GM19397 (cell line): ENCODE measurements at regions not wholly inside any gene's neighbourhood (a gene's known extent, or its start where the extent isn't known, plus 50 kb on each side); places are given as distances from the start of the nearest gene placed in this dataset.
"Not testable (repeated sequence)": the region's sequence is repeated elsewhere in the genome, so short reads cannot be mapped to it uniquely, and the experiment has no call there.

Experiments
- ATAC-seq: cut with Tn5 transposase; IDR thresholded peaks from one replicate; pipeline ENCODE4 v1.9.1; 2021; ENCODE audit warnings: mild to moderate bottlenecking, moderate library complexity; ENCODE audit not compliant: unreplicated experiment

GRCh38 chr9:66764799-66765493, 135.6 kb upstream of the ZNF658 start:
- ATAC-seq: peak; percentile 99

GRCh38 chr9:66765531-66765930, 135.0 kb upstream of the ZNF658 start:
- ATAC-seq: not testable (repeated sequence)

GRCh38 chr9:66771504-66771903, 129.0 kb upstream of the ZNF658 start:
- ATAC-seq: not testable (repeated sequence)

- ATAC-seq: not testable (repeated sequence)
Observed at GRCh38 chr9:66774618-66775017, 125.9 kb upstream of the ZNF658 start.

- not testable (repeated sequence) for ATAC-seq
Observed at GRCh38 chr9:66779944-66780661, 120.4 kb upstream of the ZNF658 start.

DNA sequence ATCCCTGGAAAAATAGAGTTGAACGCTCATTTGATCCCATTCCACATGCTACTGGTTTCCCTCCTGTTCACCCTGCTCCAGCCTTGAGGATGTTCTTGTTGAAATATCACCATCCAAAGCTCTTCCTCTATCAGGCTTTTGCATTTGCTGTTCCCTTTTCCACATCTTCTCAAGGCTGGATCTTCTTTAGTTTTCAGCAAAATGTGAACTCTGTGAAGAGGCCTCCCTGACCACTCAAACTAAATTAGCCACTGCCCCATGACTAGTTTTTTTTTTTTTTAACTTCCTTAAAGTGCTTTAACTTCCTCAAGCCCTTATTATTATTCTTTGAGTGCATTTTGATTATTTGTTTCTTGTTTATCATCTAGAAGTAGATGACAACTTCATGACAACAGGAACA, 119.3 kb upstream of the ZNF658 start:
- not testable (repeated sequence) for ATAC-seq

GRCh38 chr9:66782010-66782409, 118.5 kb upstream of the ZNF658 start:
- ATAC-seq: not testable (repeated sequence)

- ATAC-seq: not testable (repeated sequence)
Observed at GRCh38 chr9:66785603-66786002, 114.9 kb upstream of the ZNF658 start.

DNA sequence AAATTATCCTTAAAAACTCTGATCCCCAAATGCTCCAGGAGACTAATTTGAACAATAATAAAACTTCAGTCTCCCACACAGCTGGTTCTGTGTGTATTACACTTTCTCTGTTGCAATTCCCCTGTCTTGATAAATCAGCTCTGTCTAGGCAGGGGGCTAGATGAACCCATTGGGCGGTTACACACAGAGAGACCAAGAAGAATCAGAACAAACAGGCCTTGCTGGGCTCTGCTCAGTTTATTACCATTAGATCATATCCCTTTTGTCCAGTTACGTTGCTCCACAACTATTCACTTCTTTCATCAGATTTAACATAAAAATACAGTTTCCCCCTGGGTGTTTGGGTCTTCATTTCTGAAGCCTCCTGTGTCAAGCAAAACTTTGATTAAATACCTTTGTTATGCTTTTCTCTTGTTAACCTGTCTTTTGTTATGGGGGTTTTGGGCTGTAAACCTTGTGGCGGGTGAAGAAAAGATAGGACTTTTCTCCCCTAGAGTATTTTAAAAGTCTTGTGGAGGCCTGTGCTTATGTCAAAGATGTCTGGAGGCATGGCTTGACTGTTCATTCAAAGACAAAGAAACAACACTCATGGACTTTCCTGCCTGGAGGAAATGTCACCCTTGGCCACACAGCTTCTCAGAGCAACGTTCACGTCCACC, 109.3 kb upstream of the ZNF658 start:
- not testable (repeated sequence) for ATAC-seq

GRCh38 chr9:66794769-66795168, 105.8 kb upstream of the ZNF658 start:
- ATAC-seq: not testable (repeated sequence)

DNA sequence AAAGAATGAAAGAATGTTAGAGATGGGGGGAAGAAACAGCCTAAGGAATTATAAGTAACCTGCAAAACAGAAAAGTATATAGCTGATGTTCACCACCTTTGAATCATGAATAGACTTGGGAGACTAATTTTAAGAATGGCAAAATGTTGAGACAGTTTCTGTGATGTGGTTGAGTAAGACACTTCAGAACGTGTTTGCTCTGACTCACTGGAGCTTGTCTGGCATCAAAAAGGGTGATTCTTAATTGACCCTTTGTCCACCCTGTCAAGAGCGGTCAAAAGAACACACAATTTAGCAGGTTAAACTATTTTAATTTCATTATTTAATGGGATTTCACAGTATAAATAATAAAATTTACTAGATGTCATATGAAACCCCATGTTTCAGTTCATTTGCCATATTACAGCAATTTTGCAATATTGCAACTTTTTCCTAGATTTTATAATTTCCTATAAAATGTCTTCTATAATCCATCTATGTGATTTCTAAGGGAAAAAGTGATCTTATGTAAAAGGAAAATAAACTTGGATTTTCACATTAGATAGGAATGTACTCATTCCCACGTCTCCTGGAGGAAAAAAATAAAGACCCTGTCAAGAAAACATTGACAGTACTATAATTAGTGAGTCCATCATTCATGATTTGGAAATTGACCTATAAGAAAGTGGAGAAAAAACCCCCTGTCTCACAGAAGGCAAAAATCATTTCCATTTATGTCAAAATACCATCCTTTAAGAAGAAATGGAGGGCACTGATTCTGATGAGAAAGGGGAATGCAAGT, 104.6 kb upstream of the ZNF658 start:
- ATAC-seq: not testable (repeated sequence)

DNA sequence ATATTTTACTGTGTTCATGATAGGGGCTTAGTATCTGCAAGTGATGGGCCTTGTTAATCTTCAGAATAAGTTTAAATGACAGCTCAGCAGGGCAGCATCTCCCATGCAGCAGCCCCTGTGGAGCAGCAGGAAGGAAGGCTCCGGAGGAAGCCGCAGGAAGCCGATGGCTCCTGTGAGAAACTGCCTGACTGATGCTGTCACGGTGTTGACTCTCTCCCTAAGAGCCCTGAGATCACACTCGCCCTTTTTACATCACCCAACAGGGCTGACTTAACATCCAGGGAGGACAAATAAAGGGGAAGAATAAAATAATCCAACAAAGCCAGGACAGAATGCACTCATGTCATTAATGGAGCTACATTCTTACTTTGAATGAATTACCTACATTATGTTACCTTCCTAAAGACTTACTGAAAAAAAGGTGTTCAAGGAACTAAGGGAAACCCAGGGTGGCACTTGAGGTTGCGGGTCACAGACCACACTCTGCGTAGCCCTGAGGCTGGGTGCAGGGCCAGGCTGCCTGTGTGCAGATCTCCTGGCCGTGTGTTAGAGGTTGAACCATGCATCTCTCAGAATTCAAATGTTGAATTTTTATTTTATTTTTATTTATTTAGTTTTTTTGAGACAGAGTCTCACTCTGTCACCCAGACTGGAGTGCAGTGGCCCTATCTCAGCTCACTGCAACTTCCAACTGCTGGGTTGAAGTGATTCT, 102.5 kb upstream of the ZNF658 start:
- ATAC-seq: not testable (repeated sequence)

DNA sequence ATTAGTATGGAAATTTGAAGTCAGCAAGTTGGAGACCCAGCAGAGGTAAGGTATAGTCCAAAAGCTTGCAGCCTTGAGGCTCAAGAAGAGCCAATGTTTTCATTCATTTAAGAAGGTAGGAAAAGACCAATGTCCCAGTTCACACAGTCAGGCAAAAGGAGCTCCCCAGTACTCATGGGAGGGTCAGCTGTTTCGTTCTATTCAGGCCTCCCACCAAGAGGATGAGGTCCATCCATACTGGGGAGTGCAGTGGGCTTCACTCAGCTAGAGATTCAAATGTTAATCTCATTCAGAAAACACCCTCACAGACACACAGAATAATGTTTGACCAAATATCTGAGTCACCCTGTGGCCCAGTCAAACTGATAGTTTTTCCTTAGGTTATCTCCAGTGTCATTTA, 96.9 kb upstream of the ZNF658 start:
- not testable (repeated sequence) for ATAC-seq

- not testable (repeated sequence) for ATAC-seq
Observed at GRCh38 chr9:66810247-66810646, 90.3 kb upstream of the ZNF658 start.

DNA sequence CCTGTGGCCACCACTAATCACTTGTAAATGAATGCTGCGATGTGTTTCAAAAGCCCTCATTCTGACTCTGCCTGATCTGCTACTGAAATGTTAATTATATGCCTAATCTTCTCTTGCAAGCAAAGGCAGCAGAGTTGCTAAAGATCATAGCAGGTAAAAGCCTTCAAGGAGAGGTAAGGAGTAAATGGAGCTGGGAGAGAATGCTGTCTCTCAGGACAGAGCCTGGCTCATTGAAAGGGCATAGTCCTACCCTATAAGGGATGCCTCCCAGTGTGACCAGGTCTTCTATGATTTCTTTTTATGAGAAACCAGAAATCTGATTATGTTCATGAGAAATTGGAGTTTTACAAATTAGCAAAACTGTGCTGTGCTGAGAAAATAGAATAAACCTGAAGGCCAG, 88.2 kb upstream of the ZNF658 start:
- not testable (repeated sequence) for ATAC-seq

- ATAC-seq: not testable (repeated sequence)
Observed at GRCh38 chr9:66812967-66813366, 87.6 kb upstream of the ZNF658 start.

DNA sequence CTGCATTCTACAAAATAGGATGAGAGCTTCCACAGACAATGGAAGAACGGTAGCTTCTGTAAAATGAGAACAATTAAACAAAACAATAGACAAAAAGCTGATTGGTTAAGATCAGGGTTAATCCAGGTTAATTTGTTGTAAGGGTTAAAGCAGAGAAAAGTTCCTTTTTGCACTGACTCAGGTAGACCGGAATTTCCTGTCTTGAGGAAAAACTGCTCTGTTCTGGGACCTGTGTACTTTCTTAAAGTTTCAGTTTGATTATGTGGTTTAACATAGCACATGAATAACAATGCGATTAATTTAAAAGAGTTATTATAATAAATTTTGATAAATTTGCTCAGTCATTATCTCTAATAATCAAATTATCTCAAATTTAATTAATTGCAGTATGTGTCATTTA, 86.5 kb upstream of the ZNF658 start:
- ATAC-seq: not testable (repeated sequence)

DNA sequence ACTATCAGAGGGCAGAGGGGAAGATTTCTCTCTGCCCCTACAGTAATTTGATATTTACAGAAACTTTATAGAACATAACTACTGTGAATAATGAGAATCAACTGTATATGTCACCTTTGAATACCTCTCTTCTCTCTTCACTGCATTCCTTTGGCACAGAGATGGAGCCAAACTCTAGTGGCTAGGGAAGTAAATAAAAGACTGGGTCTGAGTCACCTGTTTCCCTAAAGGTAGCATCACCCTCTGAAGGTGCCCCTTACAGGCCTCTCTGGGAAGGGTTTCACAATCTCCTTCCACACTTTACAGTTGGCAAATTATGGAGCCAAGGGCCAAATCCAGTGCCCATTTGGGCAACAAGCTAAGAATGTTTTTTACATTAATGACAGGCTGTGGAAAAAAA, 81.0 kb upstream of the ZNF658 start:
- not testable (repeated sequence) for ATAC-seq

GRCh38 chr9:66820014-66820660, 80.4 kb upstream of the ZNF658 start:
- ATAC-seq: not testable (repeated sequence)

DNA sequence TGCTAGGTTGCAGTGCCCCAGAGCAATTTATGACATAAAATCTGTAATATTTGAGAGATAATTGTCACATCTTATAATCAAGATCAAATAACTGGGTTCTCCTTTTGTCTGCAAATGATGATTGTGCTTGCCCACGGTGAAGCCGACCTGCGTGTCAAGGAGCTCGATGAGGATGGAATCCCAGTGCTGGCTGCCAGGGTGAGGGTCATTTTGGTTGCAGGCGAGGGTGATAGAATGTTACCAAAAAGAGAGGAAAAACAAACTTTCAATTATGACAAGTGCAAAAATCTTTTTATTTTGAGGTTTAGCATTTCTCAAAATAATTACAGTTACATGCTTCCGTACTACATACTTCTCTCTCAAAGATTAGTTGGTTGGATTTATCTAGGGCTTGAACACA, 76.4 kb upstream of the ZNF658 start:
- ATAC-seq: not testable (repeated sequence)
